Stimulated activated naive CD8-positive, alpha-beta T cell treated with anti-CD3 and anti-CD28 coated beads, Interleukin-15, Interleukin-2, amounts not matched to agents 100 ng/mL and 50 ng/mL, for 24 hours (primary cell): ENCODE measurements at regions not wholly inside any gene's neighbourhood (a gene's known extent, or its start where the extent isn't known, plus 50 kb on each side); places are given as distances from the start of the nearest gene placed in this dataset.

Source experiments
- H3K27ac Mint-ChIP-seq: one replicate; pipeline ENCODE4 v1.8.0; 2021; ENCODE audit warnings: mild to moderate bottlenecking, mixed read lengths
- H3K27me3 Mint-ChIP-seq: one replicate; pipeline ENCODE4 v1.8.0; 2021; ENCODE audit warnings: mixed read lengths
- H3K36me3 Mint-ChIP-seq: one replicate; pipeline ENCODE4 v1.8.0; 2021; ENCODE audit warnings: low read depth, mixed read lengths
- H3K4me1 Mint-ChIP-seq: one replicate; pipeline ENCODE4 v1.8.0; 2021; ENCODE audit warnings: low read depth, mixed read lengths
- H3K4me3 Mint-ChIP-seq: one replicate; pipeline ENCODE4 v1.8.0; 2021; ENCODE audit warnings: mild to moderate bottlenecking, mixed read lengths
- H3K9me3 Mint-ChIP-seq: one replicate; pipeline ENCODE4 v1.8.0; 2021; ENCODE audit warnings: mixed read lengths

GRCh38 chr18:39365836-39366485, 1800.4 kb upstream of the CELF4 start:
- Mint-ChIP-seq H3K4me3 (no peak overlapping the region), H3K27me3 (no peaks in the 10 kb centered on the region), H3K9me3 (no peaks in the 10 kb centered on the region), H3K4me1 (no peaks in the 10 kb centered on the region), H3K27ac (no peak overlapping the region), H3K36me3 (no peaks in the 10 kb centered on the region)

DNA sequence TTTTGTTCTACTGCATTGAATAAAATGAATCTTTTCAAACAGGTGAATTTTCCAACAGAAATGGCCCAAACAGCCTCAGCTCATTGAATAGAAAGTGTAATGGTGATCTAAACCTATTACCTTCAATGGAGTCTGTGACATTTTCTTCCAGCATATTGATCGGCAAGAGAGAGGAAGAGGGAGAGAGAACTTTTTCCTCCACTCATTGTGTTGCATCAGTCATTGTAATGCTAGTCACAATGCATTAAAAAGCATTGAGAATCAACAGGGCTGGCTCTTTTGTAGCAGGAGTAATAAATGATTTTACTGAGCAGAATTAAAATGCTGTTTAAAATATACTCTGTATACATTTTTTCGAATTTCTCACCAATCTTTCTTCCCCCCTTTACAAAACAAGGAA, 1794.5 kb upstream of the CELF4 start:
- Mint-ChIP-seq H3K4me1 (no peaks in the 10 kb centered on the region), H3K9me3 (no peaks in the 10 kb centered on the region), H3K36me3 (no peaks in the 10 kb centered on the region), H3K27ac (no peak overlapping the region), H3K4me3 (no peak overlapping the region), H3K27me3 (no peaks in the 10 kb centered on the region)

DNA sequence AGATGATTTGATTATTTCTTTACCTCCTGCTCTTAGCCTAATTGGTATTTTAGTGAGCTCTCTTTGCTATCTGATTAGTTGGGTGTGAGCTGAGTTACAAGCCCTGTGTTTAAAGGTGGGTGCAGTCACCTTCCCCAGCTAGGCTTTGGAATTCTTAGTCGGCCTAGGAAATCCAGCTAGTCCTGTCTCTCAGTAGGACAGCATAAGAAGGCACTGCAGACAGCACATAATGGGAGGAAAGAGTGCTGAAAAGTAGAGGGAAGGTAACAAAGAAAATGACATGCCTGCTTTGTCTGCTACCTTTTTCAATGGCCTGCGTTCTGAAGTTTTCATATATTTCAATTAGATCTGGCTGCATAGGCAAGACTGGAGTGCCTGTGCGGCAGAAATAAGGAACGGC, 1794.0 kb upstream of the CELF4 start:
- no peak overlapping the region for H3K27ac Mint-ChIP-seq
- no peaks in the 10 kb centered on the region for H3K9me3 Mint-ChIP-seq
- no peaks in the 10 kb centered on the region for H3K4me1 Mint-ChIP-seq
- no peaks in the 10 kb centered on the region for H3K36me3 Mint-ChIP-seq
- H3K4me3 Mint-ChIP-seq, result no peak overlapping the region
- H3K27me3 Mint-ChIP-seq, result no peaks in the 10 kb centered on the region

GRCh38 chr18:39350945-39351344, 1785.3 kb upstream of the CELF4 start:
- no peak overlapping the region for H3K4me3 Mint-ChIP-seq

GRCh38 chr18:39349801-39350200, 1784.2 kb upstream of the CELF4 start:
- H3K27ac Mint-ChIP-seq, result no peak overlapping the region
- H3K9me3 Mint-ChIP-seq, result peaks cover 3% of the 10 kb centered on the region
- H3K4me3 Mint-ChIP-seq, result no peak overlapping the region
- H3K36me3 Mint-ChIP-seq, result no peaks in the 10 kb centered on the region
- no peaks in the 10 kb centered on the region for H3K27me3 Mint-ChIP-seq
- H3K4me1 Mint-ChIP-seq, result no peaks in the 10 kb centered on the region

More at GRCh38 chr18:39350945-39351344, 1785.3 kb upstream of the CELF4 start:
- H3K9me3 Mint-ChIP-seq, result no peaks in the 10 kb centered on the region
- H3K27me3 Mint-ChIP-seq, result no peaks in the 10 kb centered on the region
- H3K4me1 Mint-ChIP-seq, result no peaks in the 10 kb centered on the region
- no peak overlapping the region for H3K27ac Mint-ChIP-seq
- H3K36me3 Mint-ChIP-seq, result no peaks in the 10 kb centered on the region

- H3K4me3 Mint-ChIP-seq, result no peak overlapping the region
- H3K4me1 Mint-ChIP-seq, result no peaks in the 10 kb centered on the region
- peaks cover 4% of the 10 kb centered on the region for H3K9me3 Mint-ChIP-seq
- H3K27me3 Mint-ChIP-seq, result no peaks in the 10 kb centered on the region
- no peak overlapping the region for H3K27ac Mint-ChIP-seq
- H3K36me3 Mint-ChIP-seq, result no peaks in the 10 kb centered on the region
Measured at GRCh38 chr18:39348757-39349156, 1783.2 kb upstream of the CELF4 start.

GRCh38 chr18:39347701-39348100, 1782.1 kb upstream of the CELF4 start:
- no peaks in the 10 kb centered on the region for H3K4me1 Mint-ChIP-seq
- H3K27ac Mint-ChIP-seq, result no peak overlapping the region
- H3K4me3 Mint-ChIP-seq, result no peak overlapping the region
- H3K27me3 Mint-ChIP-seq, result no peaks in the 10 kb centered on the region
- no peaks in the 10 kb centered on the region for H3K36me3 Mint-ChIP-seq
- H3K9me3 Mint-ChIP-seq, result peaks cover 4% of the 10 kb centered on the region

GRCh38 chr18:39346916-39347315, 1781.3 kb upstream of the CELF4 start:
- no peak overlapping the region for H3K4me3 Mint-ChIP-seq
- H3K36me3 Mint-ChIP-seq, result no peaks in the 10 kb centered on the region
- H3K27me3 Mint-ChIP-seq, result no peaks in the 10 kb centered on the region
- no peaks in the 10 kb centered on the region for H3K4me1 Mint-ChIP-seq
- no peak overlapping the region for H3K27ac Mint-ChIP-seq
- peaks cover 4% of the 10 kb centered on the region for H3K9me3 Mint-ChIP-seq

DNA sequence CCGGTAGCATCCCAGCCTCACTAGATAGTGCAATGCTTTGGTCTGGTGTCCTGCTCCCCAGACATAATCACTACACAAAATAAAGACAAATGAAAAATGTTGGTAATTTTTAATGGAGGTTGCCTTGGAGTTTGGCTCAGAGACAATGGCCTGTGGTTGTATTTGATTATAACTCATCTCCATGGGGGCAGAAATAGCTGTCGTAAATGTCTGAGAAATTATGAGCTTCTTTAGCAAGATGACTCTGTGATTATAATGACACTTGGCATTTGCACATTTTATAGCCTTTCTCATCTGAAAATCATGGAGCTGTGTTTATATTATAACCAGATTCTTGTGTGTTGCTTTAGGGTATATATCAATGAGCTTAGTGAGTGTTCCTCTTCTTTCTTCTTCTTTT, 1779.7 kb upstream of the CELF4 start:
- Mint-ChIP-seq H3K36me3 (no peaks in the 10 kb centered on the region), H3K9me3 (peaks cover 4% of the 10 kb centered on the region), H3K4me3 (no peak overlapping the region), H3K27ac (no peak overlapping the region), H3K4me1 (no peaks in the 10 kb centered on the region), H3K27me3 (no peaks in the 10 kb centered on the region)

DNA sequence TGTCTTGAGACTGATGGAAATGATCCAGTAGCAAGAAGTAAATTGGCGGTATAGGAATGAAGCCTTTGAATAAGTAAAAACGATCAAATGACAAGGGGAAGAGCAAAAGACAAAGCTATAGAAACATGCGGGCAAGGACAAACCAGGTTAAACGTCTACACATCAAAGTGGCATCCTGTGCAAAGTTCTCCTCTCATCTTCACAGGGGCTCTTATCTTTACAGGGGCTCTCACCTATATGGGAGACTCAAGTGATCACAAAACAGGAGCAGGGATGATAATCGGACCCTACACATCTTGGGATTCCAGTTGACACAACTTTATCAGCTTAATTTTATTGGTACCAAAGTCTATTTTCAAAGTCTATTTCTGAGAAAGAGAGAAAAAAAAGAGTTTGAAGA, 1778.9 kb upstream of the CELF4 start:
- Mint-ChIP-seq H3K36me3 (no peaks in the 10 kb centered on the region), H3K27me3 (no peaks in the 10 kb centered on the region), H3K9me3 (peaks cover 4% of the 10 kb centered on the region), H3K27ac (no peak overlapping the region), H3K4me3 (no peak overlapping the region), H3K4me1 (no peaks in the 10 kb centered on the region)

- Mint-ChIP-seq H3K4me3 (no peak overlapping the region), H3K4me1 (no peaks in the 10 kb centered on the region), H3K27ac (no peak overlapping the region), H3K27me3 (no peaks in the 10 kb centered on the region), H3K36me3 (no peaks in the 10 kb centered on the region), H3K9me3 (peaks cover 4% of the 10 kb centered on the region)
Measured at GRCh38 chr18:39341129-39341528, 1775.5 kb upstream of the CELF4 start.

- Mint-ChIP-seq H3K36me3 (no peaks in the 10 kb centered on the region), H3K4me3 (no peak overlapping the region), H3K9me3 (peaks cover 4% of the 10 kb centered on the region), H3K4me1 (no peaks in the 10 kb centered on the region), H3K27ac (no peak overlapping the region), H3K27me3 (no peaks in the 10 kb centered on the region)
Measured at GRCh38 chr18:39340418-39340817, 1774.8 kb upstream of the CELF4 start.

- Mint-ChIP-seq H3K27me3 (no peaks in the 10 kb centered on the region), H3K4me1 (no peaks in the 10 kb centered on the region), H3K27ac (no peak overlapping the region), H3K4me3 (no peak overlapping the region), H3K36me3 (no peaks in the 10 kb centered on the region), H3K9me3 (no peaks in the 10 kb centered on the region)
Measured at GRCh38 chr18:39329496-39330275, 1764.1 kb upstream of the CELF4 start.

- H3K4me3 Mint-ChIP-seq, result no peak overlapping the region
- no peak overlapping the region for H3K27ac Mint-ChIP-seq
- H3K27me3 Mint-ChIP-seq, result no peaks in the 10 kb centered on the region
- no peaks in the 10 kb centered on the region for H3K4me1 Mint-ChIP-seq
- H3K36me3 Mint-ChIP-seq, result no peaks in the 10 kb centered on the region
- no peaks in the 10 kb centered on the region for H3K9me3 Mint-ChIP-seq
Measured at GRCh38 chr18:39326772-39327171, 1761.2 kb upstream of the CELF4 start.

- Mint-ChIP-seq H3K9me3 (no peaks in the 10 kb centered on the region), H3K27me3 (no peaks in the 10 kb centered on the region), H3K36me3 (no peaks in the 10 kb centered on the region), H3K4me3 (no peak overlapping the region), H3K27ac (no peak overlapping the region), H3K4me1 (no peaks in the 10 kb centered on the region)
Measured at GRCh38 chr18:39325973-39326372, 1760.4 kb upstream of the CELF4 start.

DNA sequence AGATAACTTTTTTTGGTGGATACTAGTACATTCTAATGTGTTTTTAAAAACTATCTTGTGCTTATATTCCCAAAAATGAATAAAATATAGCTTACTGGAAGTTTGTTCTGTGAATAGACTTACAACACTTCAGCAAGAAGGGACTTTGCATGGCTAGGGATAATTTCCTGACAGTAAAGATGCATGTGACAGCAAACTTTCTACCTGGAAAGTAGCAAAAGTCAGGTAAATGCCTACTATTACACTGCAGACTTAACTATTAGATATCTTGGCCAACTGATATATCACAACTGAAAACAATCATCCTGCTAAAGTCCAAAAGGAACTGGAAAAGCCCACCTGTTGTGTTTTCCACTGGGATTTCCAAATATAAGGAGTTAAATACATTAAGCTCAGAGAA, 1753.5 kb upstream of the CELF4 start:
- Mint-ChIP-seq H3K9me3 (no peaks in the 10 kb centered on the region), H3K36me3 (no peaks in the 10 kb centered on the region), H3K27me3 (no peaks in the 10 kb centered on the region), H3K27ac (no peak overlapping the region), H3K4me1 (no peaks in the 10 kb centered on the region), H3K4me3 (no peak overlapping the region)
